ENCODE measurements at regions not wholly inside any gene's neighbourhood (a gene's known extent, or its start where the extent isn't known, plus 50 kb on each side); places are given as distances from the start of the nearest gene placed in this dataset.

GRCh38 chr12:83343767-83344166, 657.1 kb downstream of the TMTC2 start:
- Mint-ChIP-seq H3K9me3 (ENCODE audit: low read depth) (peaks cover 8% of the 10 kb centered on the region), H3K27me3 (no peaks in the 10 kb centered on the region), H3K36me3 (ENCODE audit: insufficient read depth) (no peaks in the 10 kb centered on the region), H3K4me1 (ENCODE audit: low read depth) (no peaks in the 10 kb centered on the region), H3K4me3 (ENCODE audit: low read depth) (no peak overlapping the region), H3K27ac (no peak overlapping the region)
- DNase-seq (ENCODE audit: low spot score, unreplicated experiment): no peak
- TF ChIP-seq, protein P1, sequence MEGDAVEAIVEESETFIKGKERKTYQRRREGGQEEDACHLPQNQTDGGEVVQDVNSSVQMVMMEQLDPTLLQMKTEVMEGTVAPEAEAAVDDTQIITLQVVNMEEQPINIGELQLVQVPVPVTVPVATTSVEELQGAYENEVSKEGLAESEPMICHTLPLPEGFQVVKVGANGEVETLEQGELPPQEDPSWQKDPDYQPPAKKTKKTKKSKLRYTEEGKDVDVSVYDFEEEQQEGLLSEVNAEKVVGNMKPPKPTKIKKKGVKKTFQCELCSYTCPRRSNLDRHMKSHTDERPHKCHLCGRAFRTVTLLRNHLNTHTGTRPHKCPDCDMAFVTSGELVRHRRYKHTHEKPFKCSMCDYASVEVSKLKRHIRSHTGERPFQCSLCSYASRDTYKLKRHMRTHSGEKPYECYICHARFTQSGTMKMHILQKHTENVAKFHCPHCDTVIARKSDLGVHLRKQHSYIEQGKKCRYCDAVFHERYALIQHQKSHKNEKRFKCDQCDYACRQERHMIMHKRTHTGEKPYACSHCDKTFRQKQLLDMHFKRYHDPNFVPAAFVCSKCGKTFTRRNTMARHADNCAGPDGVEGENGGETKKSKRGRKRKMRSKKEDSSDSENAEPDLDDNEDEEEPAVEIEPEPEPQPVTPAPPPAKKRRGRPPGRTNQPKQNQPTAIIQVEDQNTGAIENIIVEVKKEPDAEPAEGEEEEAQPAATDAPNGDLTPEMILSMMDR (IDR thresholded peaks at IDR 0.05; ENCODE audit: unreplicated experiment): no peak

GRCh38 chr12:83335748-83336147, 649.0 kb downstream of the TMTC2 start:
- H3K27ac Mint-ChIP-seq: no peak overlapping the region
- TF ChIP-seq, protein P1 (IDR thresholded peaks at IDR 0.05; ENCODE audit: unreplicated experiment): no peak
- H3K36me3 Mint-ChIP-seq (ENCODE audit: insufficient read depth): no peaks in the 10 kb centered on the region
- H3K27me3 Mint-ChIP-seq: no peaks in the 10 kb centered on the region
- no peak overlapping the region for H3K4me3 Mint-ChIP-seq (ENCODE audit: low read depth)
- H3K9me3 Mint-ChIP-seq (ENCODE audit: low read depth): peaks cover under 1% of the 10 kb centered on the region
- H3K4me1 Mint-ChIP-seq (ENCODE audit: low read depth): no peaks in the 10 kb centered on the region
- DNase-seq (ENCODE audit: low spot score, unreplicated experiment): no peak

- Mint-ChIP-seq H3K4me1 (ENCODE audit: low read depth) (no peaks in the 10 kb centered on the region), H3K9me3 (ENCODE audit: low read depth) (no peaks in the 10 kb centered on the region), H3K36me3 (ENCODE audit: insufficient read depth) (no peaks in the 10 kb centered on the region), H3K27ac (no peak overlapping the region), H3K27me3 (no peaks in the 10 kb centered on the region), H3K4me3 (ENCODE audit: low read depth) (no peak overlapping the region)
- TF ChIP-seq, protein P1 (IDR thresholded peaks at IDR 0.05; ENCODE audit: unreplicated experiment): no peak
- no peak for DNase-seq (ENCODE audit: low spot score, unreplicated experiment)
Observed at GRCh38 chr12:83326666-83327065, 640.0 kb downstream of the TMTC2 start.

DNA sequence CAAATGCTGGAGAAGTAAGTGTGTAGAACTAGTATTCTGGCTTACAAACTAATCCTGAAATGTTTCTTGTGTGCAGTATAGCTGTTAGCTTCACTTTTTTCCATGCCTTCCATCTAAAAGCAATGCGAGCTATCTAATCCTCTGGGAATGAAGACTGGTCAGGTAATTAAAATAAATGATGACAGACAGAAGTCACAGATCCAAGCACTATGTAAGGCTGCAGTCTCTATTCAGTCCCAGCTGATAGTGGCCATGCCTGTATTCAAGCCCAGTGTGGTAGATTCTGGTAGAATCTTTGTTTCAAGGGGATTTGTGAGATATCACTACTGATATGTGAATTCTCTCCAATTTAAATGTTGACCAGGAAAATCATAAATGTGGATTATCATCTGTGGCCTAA, 637.2 kb downstream of the TMTC2 start:
- Mint-ChIP-seq H3K4me1 (ENCODE audit: low read depth) (no peaks in the 10 kb centered on the region), H3K27ac (no peak overlapping the region), H3K4me3 (ENCODE audit: low read depth) (no peak overlapping the region), H3K36me3 (ENCODE audit: insufficient read depth) (no peaks in the 10 kb centered on the region), H3K27me3 (no peaks in the 10 kb centered on the region), H3K9me3 (ENCODE audit: low read depth) (no peaks in the 10 kb centered on the region)
- TF ChIP-seq, protein P1 (IDR thresholded peaks at IDR 0.05; ENCODE audit: unreplicated experiment): no peak
- DNase-seq (ENCODE audit: low spot score, unreplicated experiment): no peak

GRCh38 chr12:83322809-83323208, 636.1 kb downstream of the TMTC2 start:
- DNase-seq (ENCODE audit: low spot score, unreplicated experiment): no peak
- Mint-ChIP-seq H3K9me3 (ENCODE audit: low read depth) (no peaks in the 10 kb centered on the region), H3K27ac (no peak overlapping the region), H3K36me3 (ENCODE audit: insufficient read depth) (no peaks in the 10 kb centered on the region), H3K4me1 (ENCODE audit: low read depth) (no peaks in the 10 kb centered on the region), H3K4me3 (ENCODE audit: low read depth) (no peak overlapping the region), H3K27me3 (no peaks in the 10 kb centered on the region)
- TF ChIP-seq, protein P1 (IDR thresholded peaks at IDR 0.05; ENCODE audit: unreplicated experiment): no peak

Data from progenitor cell of endocrine pancreas (in vitro differentiated cells).